ENCODE measurements at regions not wholly inside any gene's neighbourhood (a gene's known extent, or its start where the extent isn't known, plus 50 kb on each side); places are given as distances from the start of the nearest gene placed in this dataset.

- Histone ChIP-seq H3F3A (ENCODE audit: insufficient read depth) (no peaks in the 10 kb centered on the region), H3K79me2 (ENCODE audit: insufficient read depth, low read length) (no peaks in the 10 kb centered on the region), H3K27ac (ENCODE audit: low read depth, low read length) (no peak overlapping the region), H3K9me2 (replicated peaks; ENCODE audit: insufficient read depth, low read length) (no peaks in the 10 kb centered on the region), H4K20me1 (ENCODE audit: low read depth, low read length) (no peaks in the 10 kb centered on the region), H3K27me3 (ENCODE audit: low read length) (no peaks in the 10 kb centered on the region), H2AFZ (ENCODE audit: low read depth, low read length, severe bottlenecking) (no peak overlapping the region), H3K4me2 (ENCODE audit: low read depth, low read length, poor library complexity, severe bottlenecking) (no peak overlapping the region), H3K9me3 (ENCODE audit: insufficient read depth, low read length) (no peaks in the 10 kb centered on the region), H3K9ac (ENCODE audit: low read length) (no peak overlapping the region), H3K36me3 (ENCODE audit: low read length) (no peaks in the 10 kb centered on the region), H3K4me3 (ENCODE audit: insufficient read depth, low read length, poor library complexity, severe bottlenecking) (no peak overlapping the region)
- TF ChIP-seq CTCF (IDR thresholded peaks at IDR 0.05; ENCODE audit: insufficient read depth, low read length, poor library complexity, severe bottlenecking) (no peak), EZH2phosphoT487 (conservative IDR thresholded peaks at IDR 0.05; ENCODE audit: low read length) (no peak)
Measured at GRCh38 chr16:5561800-5562199, 464.2 kb upstream of the EEF2KMT start.

- Histone ChIP-seq H3F3A (ENCODE audit: insufficient read depth) (no peaks in the 10 kb centered on the region), H3K9me3 (ENCODE audit: insufficient read depth, low read length) (no peaks in the 10 kb centered on the region), H3K4me3 (ENCODE audit: insufficient read depth, low read length, poor library complexity, severe bottlenecking) (no peak overlapping the region), H3K36me3 (ENCODE audit: low read length) (no peaks in the 10 kb centered on the region), H3K27me3 (ENCODE audit: low read length) (no peaks in the 10 kb centered on the region), H2AFZ (ENCODE audit: low read depth, low read length, severe bottlenecking) (no peak overlapping the region), H3K9me2 (replicated peaks; ENCODE audit: insufficient read depth, low read length) (no peaks in the 10 kb centered on the region), H3K27ac (ENCODE audit: low read depth, low read length) (no peak overlapping the region), H4K20me1 (ENCODE audit: low read depth, low read length) (no peaks in the 10 kb centered on the region), H3K4me2 (ENCODE audit: low read depth, low read length, poor library complexity, severe bottlenecking) (no peak overlapping the region), H3K9ac (ENCODE audit: low read length) (no peak overlapping the region), H3K79me2 (ENCODE audit: insufficient read depth, low read length) (no peaks in the 10 kb centered on the region)
- no peak for TF ChIP-seq EZH2phosphoT487 (conservative IDR thresholded peaks at IDR 0.05; ENCODE audit: low read length)
- no peak for TF ChIP-seq CTCF (IDR thresholded peaks at IDR 0.05; ENCODE audit: insufficient read depth, low read length, poor library complexity, severe bottlenecking)
Measured at GRCh38 chr16:5560084-5560483, 462.5 kb upstream of the EEF2KMT start.

- H4K20me1 ChIP-seq (ENCODE audit: low read depth, low read length), result no peaks in the 10 kb centered on the region
- TF ChIP-seq CTCF (IDR thresholded peaks at IDR 0.05; ENCODE audit: insufficient read depth, low read length, poor library complexity, severe bottlenecking), result no peak
- TF ChIP-seq EZH2phosphoT487 (conservative IDR thresholded peaks at IDR 0.05; ENCODE audit: low read length), result no peak
- H3K9ac ChIP-seq (ENCODE audit: low read length), result no peak overlapping the region
- no peak overlapping the region for H3K4me3 ChIP-seq (ENCODE audit: insufficient read depth, low read length, poor library complexity, severe bottlenecking)
- H3F3A ChIP-seq (ENCODE audit: insufficient read depth), result no peaks in the 10 kb centered on the region
- no peak overlapping the region for H3K4me2 ChIP-seq (ENCODE audit: low read depth, low read length, poor library complexity, severe bottlenecking)
- no peaks in the 10 kb centered on the region for H3K27me3 ChIP-seq (ENCODE audit: low read length)
- no peak overlapping the region for H3K27ac ChIP-seq (ENCODE audit: low read depth, low read length)
- H3K9me2 ChIP-seq (replicated peaks; ENCODE audit: insufficient read depth, low read length), result no peaks in the 10 kb centered on the region
- no peaks in the 10 kb centered on the region for H3K79me2 ChIP-seq (ENCODE audit: insufficient read depth, low read length)
- no peaks in the 10 kb centered on the region for H3K9me3 ChIP-seq (ENCODE audit: insufficient read depth, low read length)
- no peak overlapping the region for H2AFZ ChIP-seq (ENCODE audit: low read depth, low read length, severe bottlenecking)
- no peaks in the 10 kb centered on the region for H3K36me3 ChIP-seq (ENCODE audit: low read length)
Measured at GRCh38 chr16:5557966-5558365, 460.4 kb upstream of the EEF2KMT start.

- Histone ChIP-seq H3K79me2 (ENCODE audit: insufficient read depth, low read length) (no peaks in the 10 kb centered on the region), H3K36me3 (ENCODE audit: low read length) (no peaks in the 10 kb centered on the region), H3K27ac (ENCODE audit: low read depth, low read length) (no peak overlapping the region), H2AFZ (ENCODE audit: low read depth, low read length, severe bottlenecking) (no peak overlapping the region), H3K27me3 (ENCODE audit: low read length) (no peaks in the 10 kb centered on the region), H3K4me2 (ENCODE audit: low read depth, low read length, poor library complexity, severe bottlenecking) (no peak overlapping the region), H3K9me2 (replicated peaks; ENCODE audit: insufficient read depth, low read length) (no peaks in the 10 kb centered on the region), H3F3A (ENCODE audit: insufficient read depth) (no peaks in the 10 kb centered on the region), H3K9me3 (ENCODE audit: insufficient read depth, low read length) (no peaks in the 10 kb centered on the region), H3K9ac (ENCODE audit: low read length) (no peak overlapping the region), H3K4me3 (ENCODE audit: insufficient read depth, low read length, poor library complexity, severe bottlenecking) (no peak overlapping the region), H4K20me1 (ENCODE audit: low read depth, low read length) (no peaks in the 10 kb centered on the region)
- TF ChIP-seq EZH2phosphoT487 (conservative IDR thresholded peaks at IDR 0.05; ENCODE audit: low read length), result no peak
- no peak for TF ChIP-seq CTCF (IDR thresholded peaks at IDR 0.05; ENCODE audit: insufficient read depth, low read length, poor library complexity, severe bottlenecking)
Measured at GRCh38 chr16:5557448-5557847, 459.9 kb upstream of the EEF2KMT start.

Data from SU-DHL-6 (cell line).